Endothelial cell of umbilical vein (primary cell): ENCODE measurements at regions not wholly inside any gene's neighbourhood (a gene's known extent, or its start where the extent isn't known, plus 50 kb on each side); places are given as distances from the start of the nearest gene placed in this dataset.
"Not testable (repeated sequence)": the region's sequence is repeated elsewhere in the genome, so short reads cannot be mapped to it uniquely, and the experiment has no call there.

Source experiments
- BruUV-seq: library from RNA; stranded (reverse); fragments of 400-500 nt; replicated peaks from 2 replicates; lab custom pipeline; 2021; lab: Mats Ljungman, UMichigan
- CTCF ChIA-PET: fragments of 300-600, 350-600 bp; sonication (Branson Sonifier 250); formaldehyde crosslinking; loops from one replicate; lab custom pipeline; 2021; ENCODE audit warnings: antibody characterized with exemption, inconsistent platforms; lab: Charles Lee
- POLR2A ChIA-PET: fragments of 300-600, 350-600 bp; sonication (Branson Sonifier 250); formaldehyde crosslinking; loops from one replicate; lab custom pipeline; 2021; ENCODE audit warnings: antibody characterized with exemption, inconsistent platforms; lab: Charles Lee
- DNase-seq: peaks from one replicate; pipeline ENCODE4 v3.0.0-alpha.2; 2011; ENCODE audit warnings: low read depth, low spot score
- FAIRE-seq: peaks from 2 replicates; lab custom pipeline; 2011; peaks lifted over from hg19 to GRCh38; lab: Jason Lieb, UNC
- H2AFZ ChIP-seq: 2 replicates; pipeline ENCODE4 v1.6.0; 2012; ENCODE audit warnings: low read depth, low read length, control low read depth, inconsistent platforms
- H3K27ac ChIP-seq: 2 replicates; pipeline ENCODE4 v1.5.1; 2011; ENCODE audit warnings: low read depth, mild to moderate bottlenecking, control low read depth, low read length, moderate library complexity; ENCODE audit not compliant: insufficient read depth
- H3K27me3 ChIP-seq, 2 experiments: 2 replicates each; pipeline versions ENCODE4 v1.6.0 to v1.6.1; 2011; ENCODE audit warnings: low read length in 2 of 2, mixed read lengths in 1 of 2; ENCODE audit not compliant: control insufficient read depth in 2 of 2, insufficient read depth in 2 of 2
- H3K36me3 ChIP-seq, 2 experiments: 2 replicates in 1 of 2; 3 replicates in 1 of 2; pipeline ENCODE4 v1.5.1; 2011; ENCODE audit warnings: low read length in 2 of 2, mild to moderate bottlenecking in 1 of 2, moderate library complexity in 1 of 2; ENCODE audit not compliant: control insufficient read depth in 2 of 2, insufficient read depth in 2 of 2; ENCODE audit errors: extremely low read depth in 1 of 2
- H3K4me1 ChIP-seq: 3 replicates; pipeline ENCODE4 v1.5.1; 2011; ENCODE audit warnings: mild to moderate bottlenecking, low read length; ENCODE audit not compliant: control insufficient read depth, insufficient read depth; ENCODE audit errors: extremely low read depth
- H3K4me2 ChIP-seq: 2 replicates; pipeline ENCODE4 v1.6.1; 2011; ENCODE audit warnings: low read length, control low read depth, mixed read lengths; ENCODE audit not compliant: insufficient read depth
- H3K4me3 ChIP-seq, 3 experiments: fragments of 200-600 bp in 1 of 3; sonication (generic), shearing (Covaris generic) in 1 of 3; replicated peaks in 1 of 3; 2 replicates each; pipeline ENCODE4 v1.5.1; 2011 to 2016; ENCODE audit warnings: control low read depth in 3 of 3, low read length in 3 of 3, mild to moderate bottlenecking in 2 of 3, inconsistent platforms in 1 of 3, low read depth in 1 of 3, moderate library complexity in 1 of 3; ENCODE audit not compliant: insufficient read depth in 1 of 3
- H3K79me2 ChIP-seq: 2 replicates; pipeline ENCODE4 v1.6.0; 2012; ENCODE audit warnings: low read length, inconsistent platforms; ENCODE audit not compliant: control insufficient read depth, insufficient read depth
- H3K9ac ChIP-seq: replicated peaks from 2 replicates; pipeline ENCODE3; 2011; ENCODE audit warnings: low read length, control low read depth; ENCODE audit not compliant: insufficient read depth; ENCODE audit errors: extremely low read depth
- H3K9me1 ChIP-seq: replicated peaks from 3 replicates; pipeline ENCODE4 v1.6.0; 2011; ENCODE audit warnings: mild to moderate bottlenecking, low read length; ENCODE audit not compliant: control insufficient read depth, insufficient read depth; ENCODE audit errors: extremely low read depth
- H3K9me3 ChIP-seq: replicated peaks from 2 replicates; pipeline ENCODE4 v1.5.1; 2012; ENCODE audit warnings: low read length, inconsistent platforms; ENCODE audit not compliant: control insufficient read depth, insufficient read depth
- H4K20me1 ChIP-seq: replicated peaks from 2 replicates; pipeline ENCODE3; 2011; ENCODE audit warnings: mild to moderate bottlenecking, low read length; ENCODE audit not compliant: control insufficient read depth, insufficient read depth; ENCODE audit errors: extremely low read depth
- dilution Hi-C: fragments of 300-500 bp; cut with MboI; formaldehyde crosslinking; loops from one replicate; pipeline ENCODE4 v1.15.0; 2019; ENCODE audit warnings: low sequenced_read_pairs; ENCODE audit not compliant: extremely low pct_ligation_motif_present
- intact Hi-C: fragments of 100-400 bp; cut with micrococcal nuclease; formaldehyde crosslinking; loops from one replicate; pipeline ENCODE4 v1.10.0; 2022

DNA sequence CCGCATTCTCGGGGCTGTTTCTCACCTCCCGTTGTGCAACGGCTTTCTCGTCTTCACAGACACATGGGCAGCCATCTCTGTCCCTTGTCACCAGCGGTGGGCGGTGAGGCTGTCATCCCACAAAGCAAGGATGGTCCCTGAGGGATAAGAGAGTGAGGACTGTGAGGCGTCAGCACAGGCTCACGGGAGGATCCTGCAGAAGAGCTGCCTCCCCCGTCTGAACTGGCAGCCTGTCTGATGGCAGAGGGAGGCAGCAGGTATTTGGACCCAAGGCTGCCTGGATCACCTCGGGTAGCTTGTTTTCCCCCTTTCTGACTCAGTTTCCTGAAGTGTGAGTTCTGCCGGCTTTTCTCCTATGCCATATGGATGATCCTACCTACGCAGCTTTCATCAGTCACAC lies 208.8 kb downstream of the LAT start:
- BruUV-seq, H3K9me1 ChIP-seq, POLR2A ChIA-PET, intact Hi-C loops, dilution Hi-C loops, H3K79me2 ChIP-seq, H3K27me3 ChIP-seq, H3K4me2 ChIP-seq, H4K20me1 ChIP-seq, H3K4me3 ChIP-seq, H3K27ac ChIP-seq, H3K9ac ChIP-seq, H3K9me3 ChIP-seq, FAIRE-seq, CTCF ChIA-PET, H3K36me3 ChIP-seq, H2AFZ ChIP-seq, DNase-seq, H3K4me1 ChIP-seq: not testable (repeated sequence)

DNA sequence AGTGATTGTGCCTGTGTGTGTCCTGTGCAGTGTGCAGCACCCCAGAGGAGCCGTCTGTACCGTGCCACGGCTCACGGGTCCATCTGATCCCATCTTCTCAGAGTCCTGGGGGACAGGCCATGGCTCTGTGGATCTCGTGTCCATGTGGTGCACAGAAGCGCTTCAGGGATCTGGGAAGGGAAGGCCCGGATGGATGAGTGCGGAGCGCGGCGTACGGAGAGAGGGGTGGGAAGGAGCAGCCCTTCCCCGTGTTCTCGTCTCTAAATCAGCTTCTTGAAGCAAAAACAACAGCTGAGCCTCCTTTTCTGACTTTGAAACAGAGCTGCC lies 208.4 kb downstream of the LAT start:
- CTCF ChIA-PET, DNase-seq, H3K79me2 ChIP-seq, intact Hi-C loops, H3K27me3 ChIP-seq, H3K4me2 ChIP-seq, H3K4me1 ChIP-seq, H3K9me1 ChIP-seq, H3K27ac ChIP-seq, dilution Hi-C loops, POLR2A ChIA-PET, H3K9ac ChIP-seq, BruUV-seq, H2AFZ ChIP-seq, H3K36me3 ChIP-seq, FAIRE-seq, H3K4me3 ChIP-seq, H4K20me1 ChIP-seq, H3K9me3 ChIP-seq: not testable (repeated sequence)
